Activated CD8-positive, alpha-beta T cell treated with anti-CD3 and anti-CD28 coated beads for 36 hours (primary cell): ENCODE measurements at regions not wholly inside any gene's neighbourhood (a gene's known extent, or its start where the extent isn't known, plus 50 kb on each side); places are given as distances from the start of the nearest gene placed in this dataset.

Experiments
- ATAC-seq: fragments of 200-7000 bp; cut with Tn5 transposase; one replicate; pipeline ENCODE4 v1.10.0; 2021; ENCODE audit warnings: mild to moderate bottlenecking, moderate library complexity
- CTCF ChIA-PET: fragments of 350-600 bp; sonication (Branson Sonifier 250); formaldehyde crosslinking; loops from one replicate; lab custom pipeline; 2021; ENCODE audit warnings: antibody characterized with exemption; lab: Charles Lee
- POLR2A ChIA-PET: fragments of 350-600 bp; sonication (Branson Sonifier 250); formaldehyde crosslinking; loops from one replicate; lab custom pipeline; 2021; ENCODE audit warnings: antibody characterized with exemption; lab: Charles Lee
- DNase-seq: peaks from one replicate; pipeline ENCODE4 v3.0.0-alpha.2; 2020
- H3K27ac Mint-ChIP-seq: one replicate; pipeline ENCODE4 v1.8.0; 2021; ENCODE audit warnings: mild to moderate bottlenecking, mixed read lengths
- H3K27me3 Mint-ChIP-seq: one replicate; pipeline ENCODE4 v1.8.0; 2021; ENCODE audit warnings: mixed read lengths
- H3K36me3 Mint-ChIP-seq: one replicate; pipeline ENCODE4 v1.8.0; 2021; ENCODE audit warnings: low read depth, mixed read lengths
- H3K4me1 Mint-ChIP-seq: one replicate; pipeline ENCODE4 v1.8.0; 2021; ENCODE audit warnings: low read depth, mixed read lengths
- H3K4me3 Mint-ChIP-seq: one replicate; pipeline ENCODE4 v1.8.0; 2021; ENCODE audit warnings: mild to moderate bottlenecking, moderate library complexity, mixed read lengths
- H3K9me3 Mint-ChIP-seq: one replicate; pipeline ENCODE4 v1.8.0; 2021; ENCODE audit warnings: mixed read lengths
- intact Hi-C: fragments of 100-400 bp; cut with micrococcal nuclease; formaldehyde crosslinking; loops from one replicate; pipeline ENCODE4 v1.10.0; 2022
- TF ChIP-seq, protein P1 (sequence below): fragments of 200-600 bp; IDR thresholded peaks from one replicate; pipeline ENCODE4 v1.8.0; 2022; ENCODE audit warnings: antibody characterized with exemption, mild to moderate bottlenecking

DNA sequence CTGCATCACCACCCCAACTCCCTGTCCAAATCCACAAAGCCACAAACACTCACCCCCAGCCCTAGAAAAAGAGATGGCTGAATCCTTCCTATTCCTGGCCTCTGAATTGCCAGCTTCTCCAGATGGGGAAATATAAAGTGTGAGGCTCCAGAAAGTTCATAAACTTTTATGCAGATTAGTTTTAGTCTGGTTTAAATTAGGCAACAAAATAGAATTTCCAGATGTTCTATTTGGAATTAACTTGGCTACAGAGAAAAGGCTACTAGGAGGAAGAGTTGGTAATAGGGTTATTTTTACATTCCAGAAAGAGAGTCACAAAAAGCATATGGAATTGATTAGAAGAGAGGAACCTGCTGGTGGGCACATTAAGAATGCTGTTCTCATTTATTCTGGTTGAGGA lies 56.0 kb downstream of the EN1 start:
- Mint-ChIP-seq H3K27ac (no peak overlapping the region), H3K27me3 (peaks cover 16% of the 10 kb centered on the region), H3K4me3 (no peak overlapping the region), H3K4me1 (no peaks in the 10 kb centered on the region), H3K9me3 (no peaks in the 10 kb centered on the region), H3K36me3 (no peaks in the 10 kb centered on the region)
- no peak for ATAC-seq
- DNase-seq: no peak
- POLR2A ChIA-PET: interaction anchor here (1.5 kb wide), 1 partner anchor 23 kb away, joined by 3 read pairs; no protein-coding TSS in a partner anchor
- intact Hi-C loops: no loop called here
- TF ChIP-seq, protein P1, sequence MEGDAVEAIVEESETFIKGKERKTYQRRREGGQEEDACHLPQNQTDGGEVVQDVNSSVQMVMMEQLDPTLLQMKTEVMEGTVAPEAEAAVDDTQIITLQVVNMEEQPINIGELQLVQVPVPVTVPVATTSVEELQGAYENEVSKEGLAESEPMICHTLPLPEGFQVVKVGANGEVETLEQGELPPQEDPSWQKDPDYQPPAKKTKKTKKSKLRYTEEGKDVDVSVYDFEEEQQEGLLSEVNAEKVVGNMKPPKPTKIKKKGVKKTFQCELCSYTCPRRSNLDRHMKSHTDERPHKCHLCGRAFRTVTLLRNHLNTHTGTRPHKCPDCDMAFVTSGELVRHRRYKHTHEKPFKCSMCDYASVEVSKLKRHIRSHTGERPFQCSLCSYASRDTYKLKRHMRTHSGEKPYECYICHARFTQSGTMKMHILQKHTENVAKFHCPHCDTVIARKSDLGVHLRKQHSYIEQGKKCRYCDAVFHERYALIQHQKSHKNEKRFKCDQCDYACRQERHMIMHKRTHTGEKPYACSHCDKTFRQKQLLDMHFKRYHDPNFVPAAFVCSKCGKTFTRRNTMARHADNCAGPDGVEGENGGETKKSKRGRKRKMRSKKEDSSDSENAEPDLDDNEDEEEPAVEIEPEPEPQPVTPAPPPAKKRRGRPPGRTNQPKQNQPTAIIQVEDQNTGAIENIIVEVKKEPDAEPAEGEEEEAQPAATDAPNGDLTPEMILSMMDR: no peak
- CTCF ChIA-PET: interaction anchor here (1.2 kb wide), 1 partner anchor 64 kb away, joined by 5 read pairs; no protein-coding TSS in a partner anchor

DNA sequence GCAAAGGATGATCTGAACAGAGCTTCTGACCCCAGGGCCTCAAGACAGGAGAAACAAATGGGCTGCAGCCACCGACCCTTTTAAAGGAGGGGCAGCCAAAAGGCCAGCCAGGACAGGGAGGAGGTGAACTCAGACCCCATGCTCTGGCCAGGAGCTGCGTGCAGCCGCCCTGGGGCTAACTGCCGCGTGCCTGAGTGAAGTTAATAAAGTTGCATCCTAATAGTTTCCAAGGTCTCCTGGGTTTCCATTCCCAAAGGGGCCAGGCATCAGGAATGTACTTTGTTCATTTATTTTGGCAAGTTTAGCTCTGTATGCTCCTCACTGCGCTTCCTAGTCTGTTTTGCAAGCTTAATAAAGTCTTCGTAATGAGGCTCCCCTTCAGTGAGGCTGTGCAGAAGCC lies 60.7 kb downstream of the EN1 start:
- Mint-ChIP-seq H3K27ac (no peak overlapping the region), H3K4me1 (no peaks in the 10 kb centered on the region), H3K27me3 (peaks cover 14% of the 10 kb centered on the region), H3K9me3 (no peaks in the 10 kb centered on the region), H3K36me3 (no peaks in the 10 kb centered on the region), H3K4me3 (no peak overlapping the region)
- ChIA-PET CTCF (no interaction called here), POLR2A (no interaction called here)
- intact Hi-C loops: no loop called here
- ATAC-seq: no peak
- TF ChIP-seq, protein P1: no peak
- DNase-seq: no peak

DNA sequence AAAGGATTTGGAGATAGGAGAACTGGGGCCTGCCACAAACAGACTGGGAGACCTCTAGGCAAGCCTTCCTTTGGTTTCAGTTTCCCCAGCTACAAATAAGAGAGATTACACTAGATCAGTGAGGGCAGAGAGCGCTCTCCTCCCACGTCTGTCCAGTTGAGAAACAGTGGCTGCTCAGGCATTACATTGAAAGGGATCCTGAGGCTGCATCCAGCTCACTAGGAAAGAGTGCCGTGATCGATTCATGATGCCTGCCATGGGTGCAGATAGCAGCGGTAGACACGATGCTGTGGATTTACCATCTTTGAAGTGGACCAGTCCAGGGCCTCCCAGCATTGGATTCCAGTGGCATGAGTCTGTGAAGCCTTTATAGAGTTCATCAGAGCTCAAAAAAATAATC lies 62.6 kb downstream of the EN1 start:
- no peak overlapping the region for H3K27ac Mint-ChIP-seq
- no peak for DNase-seq
- no peaks in the 10 kb centered on the region for H3K9me3 Mint-ChIP-seq
- intact Hi-C loops: no loop called here
- no peaks in the 10 kb centered on the region for H3K36me3 Mint-ChIP-seq
- no peaks in the 10 kb centered on the region for H3K4me1 Mint-ChIP-seq
- ChIA-PET POLR2A (no interaction called here), CTCF (no interaction called here)
- H3K27me3 Mint-ChIP-seq: peaks cover 22% of the 10 kb centered on the region
- TF ChIP-seq, protein P1: no peak
- no peak for ATAC-seq
- H3K4me3 Mint-ChIP-seq: no peak overlapping the region

DNA sequence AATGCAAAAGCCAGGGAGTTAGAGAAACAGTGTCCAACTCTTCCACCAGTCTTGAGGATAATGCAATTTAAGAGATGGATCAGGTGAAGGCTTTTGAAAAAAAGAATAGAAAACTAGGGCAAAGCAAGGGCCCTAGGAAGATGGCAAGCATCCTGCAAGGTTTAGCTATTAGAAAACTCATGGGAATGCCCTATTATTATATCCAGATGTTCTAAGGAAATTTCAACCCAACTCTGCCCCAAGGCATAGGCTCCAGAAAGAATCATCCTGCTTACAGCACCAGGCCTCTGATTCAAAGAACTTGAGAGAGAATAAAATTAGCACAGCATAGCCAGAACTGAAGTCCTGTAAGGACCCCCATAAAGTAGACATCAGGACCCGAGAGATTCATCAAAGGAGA lies 68.1 kb downstream of the EN1 start:
- Mint-ChIP-seq H3K9me3 (no peaks in the 10 kb centered on the region), H3K4me3 (no peak overlapping the region)

DNA sequence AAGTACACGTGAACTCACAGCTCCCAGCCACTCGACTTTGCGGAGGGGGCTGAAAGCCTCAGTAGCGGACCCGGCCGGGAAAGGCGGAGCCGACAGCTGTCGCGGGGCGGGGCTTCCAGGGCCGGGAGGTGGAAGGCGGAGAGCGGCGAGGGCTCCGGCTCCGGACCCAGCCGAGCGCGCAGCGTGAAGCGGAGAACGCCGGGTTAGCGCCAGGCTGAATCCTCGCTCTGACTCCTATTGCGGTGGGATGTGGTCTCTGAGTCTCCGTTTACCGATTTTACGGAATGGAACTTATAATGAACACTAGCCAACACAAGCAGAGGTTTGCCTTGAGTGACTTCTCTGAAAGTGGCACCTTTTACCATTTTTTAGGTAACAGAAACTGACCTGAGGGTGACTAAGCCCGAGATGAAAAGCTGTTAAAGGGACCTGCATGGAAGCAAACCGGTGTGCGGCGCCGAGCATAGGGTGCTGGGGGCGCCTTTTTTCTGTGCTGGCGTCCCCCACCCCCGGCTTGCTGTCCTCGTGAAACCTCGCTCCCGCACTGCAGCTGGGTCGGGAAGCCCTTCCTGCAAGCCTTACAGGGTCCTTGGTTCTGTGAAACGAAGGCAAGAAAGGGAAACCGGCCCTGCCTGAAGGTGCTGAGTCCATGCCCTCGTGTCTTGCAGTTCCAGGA lies 72.9 kb downstream of the EN1 start:
- Mint-ChIP-seq H3K4me1 (peaks cover 4% of the 10 kb centered on the region), H3K36me3 (no peaks in the 10 kb centered on the region), H3K27me3 (peaks cover 45% of the 10 kb centered on the region), H3K4me3 (no peak overlapping the region), H3K27ac (no peak overlapping the region), H3K9me3 (no peaks in the 10 kb centered on the region)
- ChIA-PET POLR2A (no interaction called here), CTCF (interaction anchor here (1.0 kb wide), 1 partner anchor 107 kb away, joined by 3 read pairs; no protein-coding TSS in a partner anchor)
- TF ChIP-seq, protein P1: no peak
- peak; percentile 88 for ATAC-seq
- DNase-seq: peak; percentile 59
- intact Hi-C loops: no loop called here

More for the DNA sequence above, 68.1 kb downstream of the EN1 start:
- ChIA-PET POLR2A (no interaction called here), CTCF (no interaction called here)
- intact Hi-C loops: no loop called here
- peaks cover 4% of the 10 kb centered on the region for H3K4me1 Mint-ChIP-seq
- peaks cover 24% of the 10 kb centered on the region for H3K27me3 Mint-ChIP-seq
- H3K36me3 Mint-ChIP-seq: no peaks in the 10 kb centered on the region
- DNase-seq (no peak), ATAC-seq (no peak)
- TF ChIP-seq, protein P1: no peak
- no peak overlapping the region for H3K27ac Mint-ChIP-seq
